HG03139 (cell line): ENCODE measurements at regions not wholly inside any gene's neighbourhood (a gene's known extent, or its start where the extent isn't known, plus 50 kb on each side); places are given as distances from the start of the nearest gene placed in this dataset.

Experiments used
- ATAC-seq: cut with Tn5 transposase; IDR thresholded peaks from one replicate; pipeline ENCODE4 v1.9.1; 2021; ENCODE audit not compliant: unreplicated experiment

GRCh38 chr4:180698550-180699195 lies 1544.5 kb upstream of the TENM3 start:
- no peak for ATAC-seq

GRCh38 chr4:180706766-180707165 lies 1536.4 kb upstream of the TENM3 start:
- ATAC-seq: no peak

GRCh38 chr4:180710628-180711337 lies 1532.4 kb upstream of the TENM3 start:
- no peak for ATAC-seq

GRCh38 chr4:180717451-180718033 lies 1525.7 kb upstream of the TENM3 start:
- ATAC-seq: no peak

- no peak for ATAC-seq
Observed at GRCh38 chr4:180721356-180721755, 1521.8 kb upstream of the TENM3 start.

- no peak for ATAC-seq
Observed at GRCh38 chr4:180726611-180727010, 1516.6 kb upstream of the TENM3 start.

- ATAC-seq: no peak
Observed at GRCh38 chr4:180727478-180727877, 1515.7 kb upstream of the TENM3 start.

DNA sequence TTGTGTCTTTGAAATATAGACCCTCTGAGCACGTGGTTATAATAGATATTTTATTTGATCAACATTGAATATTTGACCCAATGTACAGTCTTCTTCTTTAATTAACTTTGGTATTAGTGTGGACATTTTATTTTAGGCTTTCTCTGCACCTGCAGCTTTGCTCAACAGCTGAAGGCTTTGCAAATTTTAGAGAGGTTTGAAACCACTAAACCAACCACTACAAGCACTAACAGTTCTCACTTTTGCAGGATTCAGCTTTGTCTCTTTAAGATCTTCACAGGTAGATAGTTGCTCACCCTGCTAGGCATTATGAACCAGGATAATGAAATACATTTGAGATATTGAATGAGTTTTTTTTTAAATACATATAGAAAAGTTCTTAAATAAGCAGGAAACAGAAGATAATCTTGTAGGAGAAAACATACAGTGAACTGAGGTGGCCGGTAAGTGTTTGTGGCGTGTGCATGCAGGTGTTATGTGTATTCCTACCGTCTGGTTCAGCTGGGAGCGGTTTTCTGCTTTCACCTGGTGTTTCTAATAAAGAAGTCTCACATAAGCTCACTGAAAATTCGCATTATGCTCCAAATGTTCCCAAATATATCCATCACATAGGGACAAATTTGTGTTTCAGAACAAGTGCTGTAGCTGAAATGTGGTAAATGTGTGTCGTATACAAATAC lies 1508.3 kb upstream of the TENM3 start:
- ATAC-seq: no peak

DNA sequence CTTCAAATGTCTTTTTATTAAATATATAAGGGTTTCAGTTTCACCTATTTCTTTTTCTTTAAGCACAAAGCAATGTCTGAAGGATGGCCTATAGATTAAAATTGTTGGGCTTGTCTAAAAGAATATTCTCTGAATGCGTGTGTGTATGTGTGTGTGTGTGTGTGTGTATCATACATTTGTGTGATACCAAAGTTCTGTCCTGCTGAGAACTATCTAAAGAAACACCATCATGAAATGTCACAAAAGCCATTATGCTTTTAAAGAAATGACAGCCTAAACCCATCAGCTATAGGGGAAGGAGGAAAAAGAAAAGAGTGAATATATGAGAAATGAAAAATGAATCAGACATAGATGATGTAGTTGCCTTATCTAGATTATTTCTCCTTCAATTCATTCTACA lies 1501.5 kb upstream of the TENM3 start:
- ATAC-seq: no peak

DNA sequence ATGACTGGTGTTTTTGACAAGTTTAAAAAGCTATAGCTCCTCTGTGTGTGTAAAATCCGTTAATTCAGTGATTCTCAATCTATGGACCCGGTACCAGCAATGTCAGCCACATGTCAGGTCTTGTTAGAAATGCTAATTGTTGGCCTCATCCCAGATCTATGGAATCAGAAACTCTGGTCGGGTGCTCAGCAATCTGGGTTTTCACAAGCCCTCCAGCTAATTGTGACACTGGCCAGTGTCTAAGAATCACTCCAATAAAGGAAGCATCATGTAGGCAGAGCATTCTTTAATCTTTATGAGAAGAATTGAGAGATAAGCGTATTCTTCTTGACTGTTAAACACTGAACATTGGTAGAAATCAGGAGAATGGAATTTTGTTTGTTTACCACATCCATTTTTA lies 1498.2 kb upstream of the TENM3 start:
- ATAC-seq: no peak

- no peak for ATAC-seq
Observed at GRCh38 chr4:180751009-180751408, 1492.2 kb upstream of the TENM3 start.

DNA sequence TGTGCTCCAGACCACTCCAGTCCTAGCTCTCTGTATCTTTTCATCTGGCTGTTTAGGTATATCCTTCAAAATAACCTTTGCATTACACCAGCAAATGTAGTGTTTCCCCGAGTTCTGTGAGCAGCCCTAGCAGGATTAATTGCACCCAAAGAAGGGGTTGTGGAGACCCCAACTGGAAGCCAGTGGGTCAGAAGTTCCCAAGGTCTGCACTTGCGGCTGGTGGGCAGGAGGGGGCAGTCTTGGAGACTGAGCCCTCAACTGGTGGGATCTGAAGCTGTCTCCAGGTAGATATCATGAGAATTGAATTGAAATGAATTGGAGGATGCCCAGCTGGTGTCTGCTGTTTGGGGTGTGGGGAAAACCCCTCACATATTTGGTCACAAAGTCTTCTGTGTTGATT lies 1485.3 kb upstream of the TENM3 start:
- ATAC-seq: no peak

DNA sequence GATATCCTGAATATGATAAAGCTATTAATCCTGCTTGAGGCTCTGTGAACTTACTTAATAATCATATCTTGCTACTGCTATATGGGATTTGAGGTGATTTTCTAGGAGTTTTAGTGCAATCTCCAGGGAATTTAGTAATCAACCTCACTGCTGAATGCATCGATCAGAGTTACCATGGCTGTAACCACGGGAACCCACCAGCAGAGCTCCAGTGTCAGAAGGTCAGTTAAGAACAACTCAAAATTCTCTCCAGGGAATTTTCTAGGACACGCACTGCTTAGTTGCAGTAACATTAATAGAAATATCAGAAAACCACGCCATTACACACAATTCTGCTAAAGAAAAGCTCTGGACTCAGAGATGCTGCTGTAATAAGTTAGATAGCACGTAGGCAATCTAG lies 1477.2 kb upstream of the TENM3 start:
- ATAC-seq: no peak

DNA sequence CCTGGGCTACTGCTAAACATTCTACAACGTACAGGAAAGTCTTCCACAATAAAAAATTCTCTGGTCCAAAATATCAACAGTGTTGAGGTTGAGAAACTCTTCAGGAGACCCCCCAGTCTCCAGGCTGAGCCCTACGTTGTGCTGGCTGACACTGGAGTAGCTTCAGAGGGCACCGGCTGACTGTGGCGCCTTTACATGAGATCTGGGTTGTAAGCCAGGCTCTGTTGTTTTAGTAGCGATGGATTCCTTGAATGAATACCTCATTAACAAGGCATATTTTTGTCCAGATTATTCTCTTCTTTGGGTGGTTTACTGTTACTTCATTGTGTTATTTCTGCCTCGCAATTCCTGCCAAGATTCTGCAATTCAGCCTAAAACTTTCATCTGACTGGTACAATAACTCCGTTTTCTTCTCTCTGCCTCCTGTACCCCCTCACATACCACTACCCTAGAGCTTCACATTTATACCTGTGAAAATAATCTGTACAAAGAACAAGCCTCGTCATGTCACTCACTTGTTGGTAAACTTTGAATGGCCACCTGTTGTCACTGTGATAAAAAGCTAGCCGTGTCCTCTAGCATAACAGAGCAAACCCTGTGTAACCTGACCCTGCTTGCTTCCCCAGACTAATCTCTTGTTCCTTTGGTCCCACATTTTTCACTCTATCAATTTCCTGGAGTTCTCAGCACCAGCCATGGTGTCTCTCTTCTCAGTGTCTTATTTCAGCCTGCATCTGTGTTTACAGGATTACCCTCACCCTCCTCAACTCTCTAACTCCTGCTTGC lies 1476.1 kb upstream of the TENM3 start:
- no peak for ATAC-seq

GRCh38 chr4:180768610-180769009 lies 1474.6 kb upstream of the TENM3 start:
- ATAC-seq: no peak

DNA sequence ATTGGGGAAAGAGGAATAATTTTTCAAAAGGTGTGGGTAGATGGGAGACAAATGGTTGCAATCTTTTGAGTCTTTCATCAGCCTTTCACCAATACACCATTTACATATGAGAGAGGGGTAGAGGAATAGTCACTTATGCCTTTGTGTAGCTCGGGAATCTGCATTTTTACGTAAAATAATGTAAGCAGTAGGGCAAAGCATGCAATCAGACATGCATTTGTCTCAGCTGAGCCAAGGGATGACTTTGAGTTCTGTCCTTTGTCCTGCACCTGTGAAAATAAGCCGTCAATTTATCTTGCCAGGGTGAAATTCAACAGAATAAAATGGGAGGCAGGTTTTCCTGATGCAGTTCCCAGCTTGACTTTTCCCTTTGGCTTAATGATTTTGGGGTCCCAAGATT lies 1473.4 kb upstream of the TENM3 start:
- ATAC-seq: no peak

GRCh38 chr4:180770265-180770664 lies 1472.9 kb upstream of the TENM3 start:
- no peak for ATAC-seq

- no peak for ATAC-seq
Observed at GRCh38 chr4:180784940-180785339, 1458.3 kb upstream of the TENM3 start.

GRCh38 chr4:180788729-180789128 lies 1454.5 kb upstream of the TENM3 start:
- ATAC-seq: no peak

- ATAC-seq: no peak
Observed at GRCh38 chr4:180789929-180790328, 1453.3 kb upstream of the TENM3 start.

DNA sequence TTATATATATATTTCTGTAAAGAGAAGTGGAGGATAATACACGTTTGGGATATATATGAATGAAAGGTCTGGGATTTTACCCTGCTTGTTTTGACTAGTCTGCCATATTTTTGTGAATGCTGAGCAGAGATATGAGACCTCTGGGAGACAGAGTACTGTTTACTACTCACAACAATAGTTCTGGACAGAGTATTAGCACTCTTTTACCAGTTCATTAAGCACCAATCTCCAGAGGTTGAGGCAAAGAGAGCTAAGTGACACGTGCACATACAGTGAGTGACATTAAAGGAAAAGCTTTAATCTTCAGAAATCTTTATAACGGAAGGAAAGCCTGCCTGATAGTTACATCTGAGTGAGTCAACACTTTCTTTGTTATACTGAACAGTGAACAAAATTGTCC lies 1452.7 kb upstream of the TENM3 start:
- ATAC-seq: no peak
